ENCODE measurements at regions not wholly inside any gene's neighbourhood (a gene's known extent, or its start where the extent isn't known, plus 50 kb on each side); places are given as distances from the start of the nearest gene placed in this dataset.

DNA sequence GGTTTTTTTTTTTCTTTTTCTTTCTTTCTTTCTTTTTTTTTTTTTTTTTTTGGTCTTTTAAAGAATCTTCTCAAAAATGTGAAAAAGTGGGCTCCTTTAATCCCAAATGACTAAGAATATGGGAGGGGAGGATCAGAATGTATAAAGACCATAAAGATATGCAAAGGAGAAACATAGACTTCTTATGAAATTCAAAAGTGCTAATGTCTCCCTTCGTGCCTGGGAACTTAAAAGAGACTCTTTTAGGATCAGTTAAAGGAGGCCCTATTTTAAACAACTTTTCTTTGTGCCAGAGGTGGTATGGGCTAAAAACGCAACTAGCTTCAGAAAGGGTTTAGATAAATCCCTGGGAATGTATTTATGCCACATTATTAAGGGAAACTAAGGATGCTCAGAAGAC is 54.2 kb upstream of the KAZN start:
- no peak for DNase-seq (ENCODE audit: low read depth)
- no peak overlapping the region for H3K4me3 ChIP-seq (ENCODE audit: low read depth, low read length)
- TF ChIP-seq, protein P1, sequence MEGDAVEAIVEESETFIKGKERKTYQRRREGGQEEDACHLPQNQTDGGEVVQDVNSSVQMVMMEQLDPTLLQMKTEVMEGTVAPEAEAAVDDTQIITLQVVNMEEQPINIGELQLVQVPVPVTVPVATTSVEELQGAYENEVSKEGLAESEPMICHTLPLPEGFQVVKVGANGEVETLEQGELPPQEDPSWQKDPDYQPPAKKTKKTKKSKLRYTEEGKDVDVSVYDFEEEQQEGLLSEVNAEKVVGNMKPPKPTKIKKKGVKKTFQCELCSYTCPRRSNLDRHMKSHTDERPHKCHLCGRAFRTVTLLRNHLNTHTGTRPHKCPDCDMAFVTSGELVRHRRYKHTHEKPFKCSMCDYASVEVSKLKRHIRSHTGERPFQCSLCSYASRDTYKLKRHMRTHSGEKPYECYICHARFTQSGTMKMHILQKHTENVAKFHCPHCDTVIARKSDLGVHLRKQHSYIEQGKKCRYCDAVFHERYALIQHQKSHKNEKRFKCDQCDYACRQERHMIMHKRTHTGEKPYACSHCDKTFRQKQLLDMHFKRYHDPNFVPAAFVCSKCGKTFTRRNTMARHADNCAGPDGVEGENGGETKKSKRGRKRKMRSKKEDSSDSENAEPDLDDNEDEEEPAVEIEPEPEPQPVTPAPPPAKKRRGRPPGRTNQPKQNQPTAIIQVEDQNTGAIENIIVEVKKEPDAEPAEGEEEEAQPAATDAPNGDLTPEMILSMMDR (IDR thresholded peaks at IDR 0.05; ENCODE audit: low read depth, low read length, missing control alignments) = no peak
- in situ Hi-C loops (cut with HindIII; ENCODE audit: low sequenced_read_pairs) = no loop called here

DNA sequence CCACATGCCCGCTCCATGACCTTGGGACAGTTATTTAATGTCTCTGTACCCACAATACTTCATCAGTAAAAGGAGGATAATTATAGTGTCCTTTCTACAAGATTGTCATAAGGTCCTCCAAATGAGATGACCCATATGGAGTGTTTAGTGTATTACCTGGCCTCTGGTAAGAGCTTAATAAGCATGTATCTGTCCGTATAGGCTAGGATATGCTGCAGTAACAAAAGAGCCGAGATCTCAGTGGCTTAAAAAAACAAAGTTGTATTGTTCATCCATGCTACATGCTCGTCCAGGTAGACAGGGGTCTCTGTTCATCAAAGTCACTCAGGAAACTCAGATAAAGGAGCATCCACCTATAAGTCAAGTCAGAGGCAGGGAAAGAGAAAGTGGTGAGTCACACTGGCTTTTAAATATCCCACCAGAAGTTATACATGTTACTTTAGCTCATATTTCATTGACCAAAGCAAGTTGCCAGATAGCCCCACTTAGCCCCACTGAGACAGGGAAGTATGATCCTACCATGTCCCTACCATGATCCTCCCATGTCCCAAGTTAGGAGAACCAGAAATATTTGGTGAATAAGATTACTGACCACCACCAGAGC is 53.0 kb upstream of the KAZN start:
- in situ Hi-C loops (cut with HindIII; ENCODE audit: low sequenced_read_pairs) = no loop called here
- TF ChIP-seq, protein P1 (IDR thresholded peaks at IDR 0.05; ENCODE audit: low read depth, low read length, missing control alignments) = no peak
- H3K4me3 ChIP-seq (ENCODE audit: low read depth, low read length) = no peak overlapping the region
- no peak for DNase-seq (ENCODE audit: low read depth)

DNA sequence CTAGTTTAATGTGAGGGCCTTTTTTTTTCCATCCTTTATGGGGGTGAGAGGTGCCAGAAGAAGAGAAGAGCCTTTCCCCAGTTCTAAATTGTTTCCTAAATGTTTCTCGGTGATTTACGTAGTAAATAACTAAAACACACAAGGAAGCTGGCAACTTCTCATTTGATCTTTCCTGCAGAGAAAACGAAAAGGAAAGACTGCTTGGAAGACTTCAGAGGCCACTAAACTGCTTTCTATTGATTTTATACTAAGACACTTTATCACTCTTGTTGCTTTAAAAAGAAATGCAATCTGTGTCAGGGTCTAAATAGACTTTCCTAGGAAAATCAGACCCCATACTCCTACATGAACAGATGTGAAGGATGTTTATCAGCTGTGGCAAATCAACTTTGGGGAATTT is 52.1 kb upstream of the KAZN start:
- TF ChIP-seq, protein P1 (IDR thresholded peaks at IDR 0.05; ENCODE audit: low read depth, low read length, missing control alignments) = no peak
- no peak overlapping the region for H3K4me3 ChIP-seq (ENCODE audit: low read depth, low read length)
- no peak for DNase-seq (ENCODE audit: low read depth)
- in situ Hi-C loops (cut with HindIII; ENCODE audit: low sequenced_read_pairs) = no loop called here
